Astrocyte of the cerebellum (primary cell): ENCODE measurements at regions not wholly inside any gene's neighbourhood (a gene's known extent, or its start where the extent isn't known, plus 50 kb on each side); places are given as distances from the start of the nearest gene placed in this dataset.
"Not testable (repeated sequence)": the region's sequence is repeated elsewhere in the genome, so short reads cannot be mapped to it uniquely, and the experiment has no call there.

Experiments used
- DNase-seq: peaks from one replicate; pipeline ENCODE4 v3.0.0-alpha.2; 2011; ENCODE audit warnings: low read depth
- H3K4me3 ChIP-seq: 2 replicates; pipeline ENCODE4 v1.5.1; 2011; ENCODE audit warnings: mild to moderate bottlenecking, low read depth, low read length, moderate library complexity
- CTCF ChIP-seq: IDR thresholded peaks from 2 replicates; pipeline ENCODE4 v1.5.1; 2012; ENCODE audit warnings: low read length, low read depth, moderate library complexity, mild to moderate bottlenecking; ENCODE audit errors: missing control alignments
- in situ Hi-C: cut with HindIII; loops from 2 replicates; pipeline ENCODE4 v1.10.0; 2017; ENCODE audit warnings: low sequenced_read_pairs

DNA sequence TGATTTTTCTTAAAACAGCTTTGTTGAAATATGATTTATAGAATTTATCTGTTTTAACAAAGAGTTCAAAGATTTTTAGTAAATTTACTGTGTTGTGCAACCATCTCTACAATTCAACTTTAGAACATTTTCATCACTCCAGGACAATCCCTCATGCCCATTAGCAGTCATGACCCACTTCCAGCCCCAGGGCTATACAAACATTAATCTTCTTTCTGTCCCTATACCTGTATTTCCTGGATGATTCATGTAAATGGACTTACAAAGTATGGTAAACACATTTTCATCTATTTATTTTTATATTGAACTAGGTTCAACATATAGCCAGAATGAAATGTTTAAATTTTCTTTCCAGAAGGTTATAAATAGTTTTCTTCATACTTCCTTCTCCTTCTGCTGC is 127.8 kb upstream of the CCDC180 start:
- no peak for DNase-seq
- no peak overlapping the region for H3K4me3 ChIP-seq
- in situ Hi-C loops, result no loop called here
- no peak for TF ChIP-seq CTCF

DNA sequence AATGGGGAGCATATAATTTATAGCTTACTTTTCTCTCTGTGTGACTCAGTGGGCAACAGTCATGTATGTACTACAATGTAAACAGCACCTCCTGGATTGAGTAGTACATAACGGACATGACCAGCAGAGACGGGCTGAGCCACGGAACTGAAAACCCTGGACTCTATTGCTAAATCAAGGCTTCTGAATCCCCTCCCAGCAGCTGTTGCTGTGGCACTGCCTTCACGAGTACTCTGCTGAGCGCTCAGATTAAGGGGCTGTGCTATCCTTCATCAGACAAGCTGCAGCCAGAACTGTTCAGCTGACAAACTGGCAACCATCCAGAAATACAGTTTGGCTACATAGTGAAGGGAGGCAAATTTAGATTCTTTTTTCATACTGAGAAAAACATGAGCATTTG is 131.3 kb upstream of the CCDC180 start:
- in situ Hi-C loops, result no loop called here
- no peak for TF ChIP-seq CTCF
- DNase-seq, result no peak
- H3K4me3 ChIP-seq, result no peak overlapping the region

DNA sequence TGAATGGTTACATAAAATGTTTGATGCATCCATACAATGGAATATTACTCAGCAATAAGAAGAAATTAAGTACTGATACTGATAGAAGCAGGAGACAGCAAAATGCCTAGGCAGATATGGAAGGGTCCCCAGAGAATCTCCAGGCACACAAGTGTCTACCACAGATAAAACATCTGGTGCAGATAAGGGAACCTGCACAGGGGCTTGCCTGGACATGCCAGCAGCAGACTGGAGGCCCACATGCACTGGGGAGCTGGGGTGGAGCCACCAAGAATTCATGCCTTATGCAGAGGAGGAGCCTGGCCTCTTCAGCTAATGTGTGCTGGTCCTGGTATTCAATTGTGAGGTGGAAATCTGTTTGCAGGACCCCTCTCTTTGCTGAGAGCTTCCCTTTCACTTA is 129.2 kb upstream of the CTSV start:
- in situ Hi-C loops, DNase-seq, H3K4me3 ChIP-seq: not testable (repeated sequence)

- H3K4me3 ChIP-seq, DNase-seq, in situ Hi-C loops: not testable (repeated sequence)
Measured at GRCh38 chr9:97166496-97167138, 127.7 kb upstream of the CTSV start.

- no peak for TF ChIP-seq CTCF
- no peak for DNase-seq
- in situ Hi-C loops, result no loop called here
- H3K4me3 ChIP-seq, result no peak overlapping the region
Measured at GRCh38 chr9:97160255-97160654, 121.3 kb upstream of the CTSV start.

DNA sequence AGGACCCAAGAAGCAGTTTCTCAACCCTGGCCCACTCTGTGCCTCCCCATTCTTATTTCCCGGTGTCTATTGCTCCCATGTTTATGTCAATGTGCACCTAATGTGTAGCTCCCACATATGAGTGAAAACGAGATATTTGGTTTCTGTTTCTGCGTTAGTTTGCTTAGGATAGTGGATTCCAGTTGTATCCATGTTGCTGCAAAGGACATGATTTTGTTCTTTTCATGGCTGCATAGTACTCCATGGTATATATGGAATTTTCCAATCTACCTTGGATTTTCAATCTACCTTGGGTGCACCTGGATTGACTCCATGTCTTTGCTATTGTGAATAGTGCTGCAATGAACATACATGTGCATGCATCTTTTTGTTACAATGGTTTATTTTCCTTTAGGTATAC is 119.8 kb upstream of the CTSV start:
- DNase-seq, H3K4me3 ChIP-seq, in situ Hi-C loops: not testable (repeated sequence)

DNA sequence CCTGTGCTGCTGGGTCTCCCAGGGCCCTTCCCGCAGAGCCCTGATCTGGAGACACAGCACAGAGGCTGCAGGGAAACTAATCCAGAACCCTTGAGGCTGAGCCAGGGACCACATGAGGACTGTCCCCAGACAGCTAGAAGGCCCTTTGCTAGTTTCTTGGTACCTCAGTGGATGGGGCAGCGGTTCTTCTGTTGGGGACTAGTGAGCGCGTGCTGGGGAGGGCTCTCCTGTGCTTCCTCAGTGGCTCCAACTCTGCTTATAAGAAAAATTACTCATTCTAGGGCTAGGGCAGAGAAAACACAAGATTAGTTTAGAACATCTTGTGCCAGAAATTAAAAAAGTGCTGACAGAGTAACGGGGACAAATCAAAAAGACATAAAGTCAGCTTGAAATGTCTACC is 116.5 kb upstream of the CTSV start:
- H3K4me3 ChIP-seq, in situ Hi-C loops, DNase-seq: not testable (repeated sequence)

GRCh38 chr9:97153967-97154366 is 115.0 kb upstream of the CTSV start:
- no peak for DNase-seq
- H3K4me3 ChIP-seq, result no peak overlapping the region
- TF ChIP-seq CTCF, result no peak
- in situ Hi-C loops, result no loop called here

DNA sequence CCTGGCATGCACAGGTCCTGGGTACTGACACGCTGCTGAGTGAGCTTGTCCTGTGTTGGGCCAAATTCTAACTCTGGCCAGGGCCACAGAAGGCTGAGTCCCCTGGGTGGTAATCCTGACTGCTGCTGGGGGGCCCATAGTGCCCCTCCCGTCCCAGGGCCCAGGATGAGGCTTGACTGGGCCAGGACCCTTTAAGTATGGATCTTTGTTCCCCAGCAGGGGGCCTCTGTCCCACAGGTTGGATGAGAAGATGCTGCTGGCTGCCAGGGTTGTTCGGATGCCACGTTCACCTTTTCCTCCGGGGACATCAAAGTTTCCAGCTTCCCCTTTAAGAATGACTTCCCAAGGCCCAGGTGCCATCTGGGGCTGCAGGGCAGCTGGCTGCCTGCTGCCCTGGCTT is 114.2 kb upstream of the CTSV start:
- DNase-seq, H3K4me3 ChIP-seq, in situ Hi-C loops: not testable (repeated sequence)

- DNase-seq, in situ Hi-C loops, H3K4me3 ChIP-seq: not testable (repeated sequence)
Measured at GRCh38 chr9:97150471-97150870, 111.5 kb upstream of the CTSV start.

DNA sequence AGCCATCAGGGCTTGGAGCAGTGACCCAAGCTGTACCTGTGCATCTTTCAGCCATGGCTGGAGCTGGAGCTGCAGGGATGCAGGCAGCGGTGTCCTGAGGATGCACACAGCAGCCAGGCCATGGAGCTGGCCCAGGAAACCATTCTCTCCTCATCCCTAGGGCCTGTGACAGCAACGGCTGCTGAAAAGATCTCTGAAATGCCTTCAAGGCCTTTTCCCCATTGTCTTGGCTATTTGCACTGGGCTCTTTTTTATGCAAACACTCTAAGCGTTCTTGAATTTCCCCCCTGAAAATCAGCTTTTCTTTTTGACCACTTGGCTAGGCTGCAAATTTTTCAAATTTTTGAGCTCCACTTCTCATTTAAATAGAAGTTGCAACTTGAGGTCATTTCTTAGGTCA is 109.5 kb upstream of the CTSV start:
- in situ Hi-C loops, DNase-seq: not testable (repeated sequence)

GRCh38 chr9:97145680-97146079 is 106.7 kb upstream of the CTSV start:
- H3K4me3 ChIP-seq, in situ Hi-C loops, DNase-seq: not testable (repeated sequence)

More for the DNA sequence above, 109.5 kb upstream of the CTSV start:
- not testable (repeated sequence) for H3K4me3 ChIP-seq
